Common myeloid progenitor, CD34-positive (primary cell): ENCODE measurements at regions not wholly inside any gene's neighbourhood (a gene's known extent, or its start where the extent isn't known, plus 50 kb on each side); places are given as distances from the start of the nearest gene placed in this dataset.
A peak's percentile ranks its signal among the peaks of the same experiment; 100 is the strongest.

ENCODE experiments used
- CTCF ChIA-PET: fragments of 350-600 bp; sonication (Branson Sonifier 250); formaldehyde crosslinking; loops from one replicate; lab custom pipeline; 2021; ENCODE audit warnings: antibody characterized with exemption; lab: Charles Lee
- POLR2A ChIA-PET: fragments of 350-600 bp; sonication (Branson Sonifier 250); formaldehyde crosslinking; loops from one replicate; lab custom pipeline; 2021; ENCODE audit warnings: antibody characterized with exemption; lab: Charles Lee
- DNase-seq, 3 donors: peaks; one replicate each; pipeline versions ENCODE4 v3.0.0 to v3.0.0-alpha.2; 2013
- H3K27ac ChIP-seq, 2 experiments: 1 replicate in 1 of 2; 2 replicates in 1 of 2; pipeline ENCODE4 v1.7.0; 2013; ENCODE audit warnings: inconsistent platforms in 2 of 2, low read length in 2 of 2, mild to moderate bottlenecking in 2 of 2, low read depth in 1 of 2, moderate library complexity in 1 of 2; ENCODE audit not compliant: severe bottlenecking in 2 of 2, insufficient read depth in 1 of 2, poor library complexity in 1 of 2
- H3K27me3 ChIP-seq, 5 experiments: replicated peaks in 2 of 5; 1 replicate in 3 of 5; 2 replicates in 2 of 5; pipeline versions ENCODE4 v1.6.1 to v1.7.0; 2013; ENCODE audit warnings: low read length in 4 of 5, mild to moderate bottlenecking in 2 of 5, moderate library complexity in 2 of 5, inconsistent platforms in 1 of 5; ENCODE audit not compliant: insufficient read depth in 5 of 5, control insufficient read depth in 4 of 5
- H3K36me3 ChIP-seq, 4 experiments: 1 replicate in 2 of 4; 2 replicates in 2 of 4; pipeline versions ENCODE4 v1.6.1 to v1.7.0; 2013; ENCODE audit warnings: low read length in 3 of 4, control low read depth in 1 of 4, mild to moderate bottlenecking in 1 of 4; ENCODE audit not compliant: control insufficient read depth in 4 of 4, insufficient read depth in 4 of 4
- H3K4me1 ChIP-seq, 4 experiments: 1 replicate in 3 of 4; 2 replicates in 1 of 4; pipeline versions ENCODE4 v1.6.1 to v1.7.1; 2013; ENCODE audit warnings: low read length in 3 of 4, mild to moderate bottlenecking in 3 of 4, control low read depth in 1 of 4, inconsistent platforms in 1 of 4, moderate library complexity in 1 of 4; ENCODE audit not compliant: control insufficient read depth in 4 of 4, insufficient read depth in 4 of 4; ENCODE audit errors: control extremely low read depth in 1 of 4
- H3K4me3 ChIP-seq, 7 experiments: 1 replicate in 4 of 7; 2 replicates in 3 of 7; pipeline versions ENCODE4 v1.5.1 to v1.7.0; 2013; ENCODE audit warnings: mild to moderate bottlenecking in 7 of 7, low read length in 6 of 7, moderate library complexity in 6 of 7, inconsistent platforms in 2 of 7, low read depth in 2 of 7, control low read depth in 1 of 7; ENCODE audit not compliant: insufficient read depth in 4 of 7, control insufficient read depth in 1 of 7; ENCODE audit errors: extremely low read depth in 1 of 7
- H3K9me3 ChIP-seq, 5 experiments: 1 replicate in 4 of 5; 2 replicates in 1 of 5; pipeline versions ENCODE4 v1.6.1 to v1.7.1; 2013; ENCODE audit warnings: low read length in 4 of 5, mild to moderate bottlenecking in 2 of 5, inconsistent platforms in 1 of 5, low read depth in 1 of 5, moderate library complexity in 1 of 5; ENCODE audit not compliant: control insufficient read depth in 4 of 5, insufficient read depth in 2 of 5; ENCODE audit errors: control extremely low read depth in 1 of 5
- WGBS: methylation state at CpG from one replicate; pipeline ENCODE4 v1.1.5; 2013; ENCODE audit not compliant: insufficient coverage; 5-methylcytosine and 5-hydroxymethylcytosine counted together

- Histone ChIP-seq H3K9me3 (peaks cover 0 to 9% (median 5%) of the 10 kb centered on the region in 5 experiments), H3K27me3 (no peaks in the 10 kb centered on the region), H3K4me1 (peaks cover 5 to 17% (median 12%) of the 10 kb centered on the region in 4 experiments), H3K4me3 (peak overlapping the region in 1 of 7 experiments; percentile 40), H3K36me3 (no peaks in the 10 kb centered on the region), H3K27ac (no peak overlapping the region)
- peak in 2 of 3 donors; percentile 27 to 41 for DNase-seq
- ChIA-PET CTCF (interaction anchor here (0.7 kb wide), 1 partner anchor 172 kb away, joined by 3 read pairs; no protein-coding TSS in a partner anchor), POLR2A (no interaction called here)
- WGBS = 0% methylated on average over 4 of the region's 8 CpGs
Observed at GRCh38 chr10:8245131-8245813, 190.8 kb downstream of the GATA3 start.

GRCh38 chr10:8245814-8246142 is 191.3 kb downstream of the GATA3 start:
- peaks cover 0 to 9% (median 6%) of the 10 kb centered on the region in 5 experiments for H3K9me3 ChIP-seq
- no peak for DNase-seq
- no peak overlapping the region for H3K27ac ChIP-seq
- H3K27me3 ChIP-seq = no peaks in the 10 kb centered on the region
- H3K36me3 ChIP-seq = no peaks in the 10 kb centered on the region
- H3K4me1 ChIP-seq = peaks cover 5 to 17% (median 12%) of the 10 kb centered on the region in 4 experiments
- POLR2A ChIA-PET = no interaction called here
- CTCF ChIA-PET = interaction anchor here (0.7 kb wide), 1 partner anchor 8 kb away, joined by 3 read pairs; no protein-coding TSS in a partner anchor
- H3K4me3 ChIP-seq = no peak overlapping the region
- 87% methylated on average over 3 of the region's 3 CpGs for WGBS

GRCh38 chr10:8246548-8246947 is 192.1 kb downstream of the GATA3 start:
- Histone ChIP-seq H3K9me3 (peaks cover 0 to 9% (median 6%) of the 10 kb centered on the region in 5 experiments), H3K4me1 (peaks cover 5 to 17% (median 12%) of the 10 kb centered on the region in 4 experiments), H3K27me3 (no peaks in the 10 kb centered on the region), H3K27ac (no peak overlapping the region), H3K4me3 (no peak overlapping the region), H3K36me3 (no peaks in the 10 kb centered on the region)
- no peak for DNase-seq
- POLR2A ChIA-PET = no interaction called here
- 100% methylated on average over 1 of the region's 2 CpGs for WGBS
- CTCF ChIA-PET = interaction anchor here (0.7 kb wide), 1 partner anchor 9 kb away, joined by 3 read pairs; no protein-coding TSS in a partner anchor

DNA sequence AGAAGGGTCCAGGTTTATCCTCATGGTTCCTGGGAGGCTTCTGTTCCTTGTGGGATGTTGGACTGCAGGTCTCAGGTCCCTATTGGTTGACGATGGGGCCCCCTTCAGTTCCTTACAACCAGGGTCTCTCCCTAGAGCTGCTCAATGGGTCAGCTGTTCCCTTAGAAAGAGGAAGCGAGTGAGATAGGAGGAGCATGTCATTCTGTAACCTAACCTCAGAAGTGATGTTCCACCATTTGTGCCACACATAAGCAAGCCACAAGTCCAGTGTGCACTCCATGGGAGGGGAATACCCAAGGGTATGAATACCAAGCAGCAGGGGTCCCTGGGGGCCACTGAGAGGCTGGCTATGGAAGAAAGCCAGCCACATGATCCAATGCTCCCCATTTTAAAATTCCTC is 192.7 kb downstream of the GATA3 start:
- ChIA-PET POLR2A (no interaction called here), CTCF (no interaction called here)

DNA sequence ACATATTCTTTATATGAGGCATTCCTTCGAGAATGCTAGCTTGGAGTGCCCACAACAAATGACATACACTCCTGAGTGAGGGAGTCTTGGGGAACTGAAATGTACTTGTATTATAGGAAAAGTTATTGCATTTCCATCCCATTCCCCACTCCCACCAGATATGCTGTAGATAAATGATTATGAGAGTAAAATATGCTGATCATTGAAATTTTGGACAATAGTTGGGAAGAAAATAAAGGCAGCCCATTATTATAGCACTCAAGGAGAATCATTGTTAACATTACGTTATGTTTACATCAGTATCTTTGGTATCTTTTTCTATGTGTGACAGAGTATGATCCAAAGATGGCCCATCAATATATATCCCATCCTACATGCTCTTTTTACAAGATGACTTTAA is 194.4 kb downstream of the GATA3 start:
- DNase-seq = no peak
- H3K9me3 ChIP-seq = peaks cover 0 to 9% (median 6%) of the 10 kb centered on the region in 5 experiments
- H3K4me3 ChIP-seq = no peak overlapping the region
- no peaks in the 10 kb centered on the region for H3K36me3 ChIP-seq
- peaks cover 5 to 17% (median 12%) of the 10 kb centered on the region in 4 experiments for H3K4me1 ChIP-seq
- no peaks in the 10 kb centered on the region for H3K27me3 ChIP-seq
- no peak overlapping the region for H3K27ac ChIP-seq
- POLR2A ChIA-PET = no interaction called here
- no CpG with 5 or more reads among the region's 2 CpGs for WGBS
- CTCF ChIA-PET = no interaction called here

More for the DNA sequence above, 192.7 kb downstream of the GATA3 start:
- H3K9me3 ChIP-seq = peaks cover 0 to 9% (median 6%) of the 10 kb centered on the region in 5 experiments
- DNase-seq = no peak
- H3K27me3 ChIP-seq = no peaks in the 10 kb centered on the region
- H3K36me3 ChIP-seq = no peaks in the 10 kb centered on the region
- H3K27ac ChIP-seq = no peak overlapping the region
- H3K4me1 ChIP-seq = peaks cover 5 to 17% (median 12%) of the 10 kb centered on the region in 4 experiments
- no peak overlapping the region for H3K4me3 ChIP-seq
- 100% methylated on average over 2 of the region's 2 CpGs for WGBS

GRCh38 chr10:8254350-8254749 is 199.9 kb downstream of the GATA3 start:
- Histone ChIP-seq H3K4me1 (no peaks in the 10 kb centered on the region), H3K27me3 (no peaks in the 10 kb centered on the region), H3K36me3 (no peaks in the 10 kb centered on the region), H3K4me3 (no peak overlapping the region), H3K9me3 (peaks cover 0 to 5% (median 2%) of the 10 kb centered on the region in 5 experiments), H3K27ac (no peak overlapping the region)
- WGBS = no CpG with 5 or more reads among the region's 1 CpG
- no peak for DNase-seq
- POLR2A ChIA-PET = interaction anchor here (0.6 kb wide), 1 partner anchor 1053 kb away, joined by 4 read pairs; no protein-coding TSS in a partner anchor
- CTCF ChIA-PET = no interaction called here

- POLR2A ChIA-PET = no interaction called here
- Histone ChIP-seq H3K27ac (no peak overlapping the region), H3K27me3 (no peaks in the 10 kb centered on the region), H3K4me3 (no peak overlapping the region), H3K9me3 (peaks cover 0 to 5% (median under 1%) of the 10 kb centered on the region in 5 experiments), H3K4me1 (no peaks in the 10 kb centered on the region), H3K36me3 (no peaks in the 10 kb centered on the region)
- no peak for DNase-seq
- CTCF ChIA-PET = no interaction called here
- no CpG with 5 or more reads among the region's 1 CpG for WGBS
Observed at GRCh38 chr10:8255301-8255700, 200.8 kb downstream of the GATA3 start.
